Effector memory CD8-positive, alpha-beta T cell (primary cell): ENCODE measurements at regions not wholly inside any gene's neighbourhood (a gene's known extent, or its start where the extent isn't known, plus 50 kb on each side); places are given as distances from the start of the nearest gene placed in this dataset.

ENCODE experiments used
- ATAC-seq: fragments of 150-1000 bp; cut with Tn5 transposase; replicated peaks from 2 replicates; pipeline ENCODE4 v1.10.0; 2021; ENCODE audit warnings: mild to moderate bottlenecking, moderate library complexity
- DNase-seq, 3 experiments: peaks; one replicate each; pipeline ENCODE4 v3.0.0; 2021
- H3K27ac Mint-ChIP-seq, 2 donors: one replicate each; pipeline ENCODE4 v1.8.0; 2022; ENCODE audit warnings: mild to moderate bottlenecking in 2 of 2, mixed read lengths in 2 of 2, moderate library complexity in 2 of 2
- H3K27me3 Mint-ChIP-seq, 2 donors: one replicate each; pipeline ENCODE4 v1.8.0; 2022; ENCODE audit warnings: mixed read lengths in 2 of 2
- H3K36me3 Mint-ChIP-seq: one replicate; pipeline ENCODE4 v1.8.0; 2022; ENCODE audit warnings: mild to moderate bottlenecking, moderate library complexity, mixed read lengths; ENCODE audit not compliant: insufficient read depth
- H3K4me1 Mint-ChIP-seq, 2 donors: one replicate each; pipeline ENCODE4 v1.8.0; 2022; ENCODE audit warnings: low read depth in 2 of 2, mixed read lengths in 2 of 2
- H3K4me3 Mint-ChIP-seq, 2 donors: one replicate each; pipeline ENCODE4 v1.8.0; 2022; ENCODE audit warnings: mild to moderate bottlenecking in 2 of 2, mixed read lengths in 2 of 2, moderate library complexity in 2 of 2
- H3K9me3 Mint-ChIP-seq, 2 donors: one replicate each; pipeline ENCODE4 v1.8.0; 2022; ENCODE audit warnings: mixed read lengths in 2 of 2

- Mint-ChIP-seq H3K36me3 (no peaks in the 10 kb centered on the region), H3K27ac (no peak overlapping the region), H3K27me3 (no peaks in the 10 kb centered on the region), H3K4me1 (no peaks in the 10 kb centered on the region), H3K4me3 (no peak overlapping the region), H3K9me3 (peaks cover 7 to 9% of the 10 kb centered on the region in 2 donors)
- ATAC-seq (no peak), DNase-seq (no peak)
These were observed 121.2 kb upstream of the LRIG3 start for GRCh38 chr12:59041241-59042121.

GRCh38 chr12:59040656-59041055 lies 120.4 kb upstream of the LRIG3 start:
- DNase-seq (no peak), ATAC-seq (no peak)
- H3K4me1 Mint-ChIP-seq = no peaks in the 10 kb centered on the region
- H3K4me3 Mint-ChIP-seq = no peak overlapping the region
- no peaks in the 10 kb centered on the region for H3K27me3 Mint-ChIP-seq
- no peak overlapping the region for H3K27ac Mint-ChIP-seq
- no peaks in the 10 kb centered on the region for H3K36me3 Mint-ChIP-seq
- H3K9me3 Mint-ChIP-seq = peaks cover 7 to 10% of the 10 kb centered on the region in 2 donors

- H3K27ac Mint-ChIP-seq = no peak overlapping the region
- ATAC-seq (no peak), DNase-seq (no peak)
- H3K27me3 Mint-ChIP-seq = no peaks in the 10 kb centered on the region
- H3K4me1 Mint-ChIP-seq = no peaks in the 10 kb centered on the region
- H3K4me3 Mint-ChIP-seq = no peak overlapping the region
- peaks cover 7 to 9% of the 10 kb centered on the region in 2 donors for H3K9me3 Mint-ChIP-seq
- H3K36me3 Mint-ChIP-seq = no peaks in the 10 kb centered on the region
These were observed 119.7 kb upstream of the LRIG3 start for GRCh38 chr12:59040043-59040442.

- H3K27ac Mint-ChIP-seq = no peak overlapping the region
- DNase-seq = no peak
- H3K9me3 Mint-ChIP-seq = peaks cover 7 to 9% of the 10 kb centered on the region in 2 donors
- no peak overlapping the region for H3K4me3 Mint-ChIP-seq
- H3K36me3 Mint-ChIP-seq = no peaks in the 10 kb centered on the region
- H3K4me1 Mint-ChIP-seq = no peaks in the 10 kb centered on the region
- no peak for ATAC-seq
- no peaks in the 10 kb centered on the region for H3K27me3 Mint-ChIP-seq
These were observed 118.7 kb upstream of the LRIG3 start for GRCh38 chr12:59039005-59039404.

- H3K27me3 Mint-ChIP-seq = no peaks in the 10 kb centered on the region
- DNase-seq = no peak
- H3K36me3 Mint-ChIP-seq = no peaks in the 10 kb centered on the region
- no peak overlapping the region for H3K4me3 Mint-ChIP-seq
- ATAC-seq = no peak
- H3K9me3 Mint-ChIP-seq = peaks cover 10 to 14% of the 10 kb centered on the region in 2 donors
- no peaks in the 10 kb centered on the region for H3K4me1 Mint-ChIP-seq
- H3K27ac Mint-ChIP-seq = no peak overlapping the region
These were observed 116.9 kb upstream of the LRIG3 start for GRCh38 chr12:59036973-59037762.

GRCh38 chr12:59036347-59036746 lies 116.0 kb upstream of the LRIG3 start:
- Mint-ChIP-seq H3K27me3 (no peaks in the 10 kb centered on the region), H3K4me1 (no peaks in the 10 kb centered on the region), H3K27ac (no peak overlapping the region), H3K9me3 (peaks cover 11% of the 10 kb centered on the region in 2 donors), H3K36me3 (no peaks in the 10 kb centered on the region), H3K4me3 (no peak overlapping the region)
- ATAC-seq (no peak), DNase-seq (no peak)

GRCh38 chr12:59031313-59031712 lies 111.0 kb upstream of the LRIG3 start:
- H3K4me1 Mint-ChIP-seq = no peaks in the 10 kb centered on the region
- H3K4me3 Mint-ChIP-seq = no peak overlapping the region
- no peak overlapping the region for H3K27ac Mint-ChIP-seq
- H3K9me3 Mint-ChIP-seq = peaks cover 8 to 11% of the 10 kb centered on the region in 2 donors
- H3K27me3 Mint-ChIP-seq = no peaks in the 10 kb centered on the region
- DNase-seq = no peak
- ATAC-seq = no peak
- H3K36me3 Mint-ChIP-seq = no peaks in the 10 kb centered on the region

GRCh38 chr12:59030415-59030814 lies 110.1 kb upstream of the LRIG3 start:
- no peaks in the 10 kb centered on the region for H3K36me3 Mint-ChIP-seq
- ATAC-seq (no peak), DNase-seq (no peak)
- H3K4me1 Mint-ChIP-seq = no peaks in the 10 kb centered on the region
- H3K4me3 Mint-ChIP-seq = no peak overlapping the region
- no peaks in the 10 kb centered on the region for H3K27me3 Mint-ChIP-seq
- peaks cover 7 to 11% of the 10 kb centered on the region in 2 donors for H3K9me3 Mint-ChIP-seq
- H3K27ac Mint-ChIP-seq = no peak overlapping the region

GRCh38 chr12:59027199-59027598 lies 106.9 kb upstream of the LRIG3 start:
- Mint-ChIP-seq H3K4me1 (no peaks in the 10 kb centered on the region), H3K27ac (no peak overlapping the region), H3K27me3 (no peaks in the 10 kb centered on the region), H3K36me3 (no peaks in the 10 kb centered on the region), H3K4me3 (no peak overlapping the region), H3K9me3 (peaks cover 1 to 26% of the 10 kb centered on the region in 2 donors)
- DNase-seq (no peak), ATAC-seq (no peak)

GRCh38 chr12:59023861-59024424 lies 103.6 kb upstream of the LRIG3 start:
- H3K27ac Mint-ChIP-seq = no peak overlapping the region
- H3K4me1 Mint-ChIP-seq = no peaks in the 10 kb centered on the region
- H3K9me3 Mint-ChIP-seq = peaks cover 5 to 23% of the 10 kb centered on the region in 2 donors
- ATAC-seq (no peak), DNase-seq (no peak)
- no peaks in the 10 kb centered on the region for H3K27me3 Mint-ChIP-seq
- H3K4me3 Mint-ChIP-seq = no peak overlapping the region
- no peaks in the 10 kb centered on the region for H3K36me3 Mint-ChIP-seq

- DNase-seq (no peak), ATAC-seq (no peak)
- Mint-ChIP-seq H3K27ac (no peak overlapping the region), H3K4me3 (no peak overlapping the region), H3K9me3 (peaks cover 3 to 23% of the 10 kb centered on the region in 2 donors), H3K4me1 (no peaks in the 10 kb centered on the region), H3K27me3 (no peaks in the 10 kb centered on the region), H3K36me3 (no peaks in the 10 kb centered on the region)
These were observed 100.0 kb upstream of the LRIG3 start for GRCh38 chr12:59020073-59020946.

GRCh38 chr12:59014885-59015284 lies 94.6 kb upstream of the LRIG3 start:
- ATAC-seq = no peak
- H3K27ac Mint-ChIP-seq = no peak overlapping the region
- no peaks in the 10 kb centered on the region for H3K36me3 Mint-ChIP-seq
- H3K27me3 Mint-ChIP-seq = no peaks in the 10 kb centered on the region
- DNase-seq = no peak
- no peaks in the 10 kb centered on the region for H3K4me1 Mint-ChIP-seq
- peaks cover 6 to 9% of the 10 kb centered on the region in 2 donors for H3K9me3 Mint-ChIP-seq
- no peak overlapping the region for H3K4me3 Mint-ChIP-seq

- H3K27ac Mint-ChIP-seq = no peak overlapping the region
- DNase-seq = no peak
- ATAC-seq = no peak
- H3K36me3 Mint-ChIP-seq = no peaks in the 10 kb centered on the region
- H3K4me1 Mint-ChIP-seq = no peaks in the 10 kb centered on the region
- H3K9me3 Mint-ChIP-seq = peaks cover 13 to 16% of the 10 kb centered on the region in 2 donors
- H3K4me3 Mint-ChIP-seq = no peak overlapping the region
- no peaks in the 10 kb centered on the region for H3K27me3 Mint-ChIP-seq
These were observed 90.6 kb upstream of the LRIG3 start for GRCh38 chr12:59010941-59011340.
